Medulla oblongata (tissue), 1 donor: ENCODE measurements at regions not wholly inside any gene's neighbourhood (a gene's known extent, or its start where the extent isn't known, plus 50 kb on each side); places are given as distances from the start of the nearest gene placed in this dataset.

Experiments used
- DNase-seq: peaks from one replicate; pipeline ENCODE4 v3.0.0-alpha.2; 2015; ENCODE audit errors: extremely low spot score

GRCh38 chr6:92380803-92381601, 1038.4 kb downstream of the EPHA7 start:
- DNase-seq: no peak

- no peak for DNase-seq
Observed at GRCh38 chr6:92377137-92377536, 1042.2 kb downstream of the EPHA7 start.

- DNase-seq: peak; percentile 38
Observed at GRCh38 chr6:92376691-92377090, 1042.7 kb downstream of the EPHA7 start.

GRCh38 chr6:92371211-92372208, 1047.8 kb downstream of the EPHA7 start:
- no peak for DNase-seq

- DNase-seq: no peak
Observed at GRCh38 chr6:92369309-92369708, 1050.0 kb downstream of the EPHA7 start.

- peak; percentile 16 for DNase-seq
Observed at GRCh38 chr6:92364948-92365541, 1054.3 kb downstream of the EPHA7 start.

GRCh38 chr6:92363111-92363510, 1056.2 kb downstream of the EPHA7 start:
- no peak for DNase-seq

GRCh38 chr6:92362404-92362803, 1057.0 kb downstream of the EPHA7 start:
- no peak for DNase-seq

- DNase-seq: no peak
Observed at GRCh38 chr6:92361990-92362389, 1057.4 kb downstream of the EPHA7 start.

- DNase-seq: no peak
Observed at GRCh38 chr6:92354270-92354829, 1065.0 kb downstream of the EPHA7 start.

- DNase-seq: no peak
Observed at GRCh38 chr6:92352130-92352529, 1067.2 kb downstream of the EPHA7 start.

- no peak for DNase-seq
Observed at GRCh38 chr6:92341201-92341600, 1078.2 kb downstream of the EPHA7 start.

- DNase-seq: no peak
Observed at GRCh38 chr6:92339936-92340640, 1079.3 kb downstream of the EPHA7 start.

GRCh38 chr6:92337571-92337970, 1081.8 kb downstream of the EPHA7 start:
- no peak for DNase-seq

- DNase-seq: no peak
Observed at GRCh38 chr6:92329208-92329847, 1090.0 kb downstream of the EPHA7 start.

- no peak for DNase-seq
Observed at GRCh38 chr6:92315312-92315711, 1104.0 kb downstream of the EPHA7 start.

- no peak for DNase-seq
Observed at GRCh38 chr6:92297101-92297500, 1122.3 kb downstream of the EPHA7 start.

GRCh38 chr6:92292067-92292466, 1127.3 kb downstream of the EPHA7 start:
- DNase-seq: no peak

- no peak for DNase-seq
Observed at GRCh38 chr6:92289831-92290230, 1129.5 kb downstream of the EPHA7 start.

- DNase-seq: no peak
Observed at GRCh38 chr6:92281571-92282076, 1137.7 kb downstream of the EPHA7 start.

- DNase-seq: no peak
Observed at GRCh38 chr6:92275150-92275549, 1144.2 kb downstream of the EPHA7 start.
